ENCODE measurements at regions not wholly inside any gene's neighbourhood (a gene's known extent, or its start where the extent isn't known, plus 50 kb on each side); places are given as distances from the start of the nearest gene placed in this dataset.

GRCh38 chr12:118582863-118583262 is 206.5 kb downstream of the SUDS3 start:
- Histone ChIP-seq H3K36me3 (ENCODE audit: insufficient read depth, low read length) (no peaks in the 10 kb centered on the region), H3K9me3 (ENCODE audit: insufficient read depth, low read depth, low read length) (no peaks in the 10 kb centered on the region; the same call in 1 of the 2 replicates), H3K4me2 (ENCODE audit: low read depth, low read length, poor library complexity, severe bottlenecking) (no peak overlapping the region), H3K9ac (ENCODE audit: low read depth, low read length, poor library complexity, severe bottlenecking) (no peak overlapping the region), H3K4me3 (ENCODE audit: low read length, poor library complexity, severe bottlenecking) (no peak overlapping the region), H3F3A (ENCODE audit: low read depth) (no peaks in the 10 kb centered on the region), H4K20me1 (ENCODE audit: insufficient read depth, low read length, poor library complexity, severe bottlenecking) (no peaks in the 10 kb centered on the region), H2AFZ (ENCODE audit: low read length) (no peak overlapping the region), H3K9me2 (replicated peaks; ENCODE audit: low read depth, low read length) (no peaks in the 10 kb centered on the region; the same call in 1 of the 2 replicates), H3K4me1 (ENCODE audit: insufficient read depth, low read length, poor library complexity, severe bottlenecking) (no peaks in the 10 kb centered on the region), H3K27me3 (ENCODE audit: insufficient read depth, low read length, poor library complexity, severe bottlenecking) (no peaks in the 10 kb centered on the region), H3K79me2 (ENCODE audit: insufficient read depth, low read length) (no peaks in the 10 kb centered on the region)
- TF ChIP-seq CTCF (conservative IDR thresholded peaks at IDR 0.05; ENCODE audit: low read length): no peak
- TF ChIP-seq EZH2phosphoT487 (IDR thresholded peaks at IDR 0.05; ENCODE audit: borderline replicate concordance): no peak

DNA sequence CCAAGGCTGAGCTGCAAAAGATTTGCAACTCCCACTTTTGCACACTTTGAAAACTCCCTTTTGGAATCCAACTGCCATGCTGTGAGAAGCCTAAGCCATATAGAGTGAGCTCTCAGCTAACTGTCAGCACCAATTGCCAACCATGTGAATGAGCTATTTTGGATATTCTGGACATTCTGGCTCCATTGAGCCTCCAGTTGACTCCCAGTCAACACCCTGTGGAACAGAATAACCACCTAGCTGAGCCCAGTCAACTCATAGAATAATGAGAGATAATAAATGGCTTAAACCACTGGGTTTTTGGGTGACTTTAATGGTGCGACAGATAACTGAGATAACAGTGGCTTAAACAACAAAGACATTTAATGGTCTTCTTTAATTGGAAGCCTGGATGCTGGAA is 210.1 kb downstream of the SUDS3 start:
- Histone ChIP-seq H3K79me2 (ENCODE audit: insufficient read depth, low read length) (no peaks in the 10 kb centered on the region), H3K4me2 (ENCODE audit: low read depth, low read length, poor library complexity, severe bottlenecking) (no peak overlapping the region), H3K4me1 (ENCODE audit: insufficient read depth, low read length, poor library complexity, severe bottlenecking) (no peaks in the 10 kb centered on the region), H3K36me3 (ENCODE audit: insufficient read depth, low read length) (no peaks in the 10 kb centered on the region), H3F3A (ENCODE audit: low read depth) (no peaks in the 10 kb centered on the region), H3K9me3 (ENCODE audit: insufficient read depth, low read depth, low read length) (peaks cover 3% of the 10 kb centered on the region; the same call in 1 of the 2 replicates), H4K20me1 (ENCODE audit: insufficient read depth, low read length, poor library complexity, severe bottlenecking) (no peaks in the 10 kb centered on the region), H3K9me2 (replicated peaks; ENCODE audit: low read depth, low read length) (no peaks in the 10 kb centered on the region; the same call in 1 of the 2 replicates), H2AFZ (ENCODE audit: low read length) (no peak overlapping the region), H3K9ac (ENCODE audit: low read depth, low read length, poor library complexity, severe bottlenecking) (no peak overlapping the region), H3K4me3 (ENCODE audit: low read length, poor library complexity, severe bottlenecking) (no peak overlapping the region), H3K27me3 (ENCODE audit: insufficient read depth, low read length, poor library complexity, severe bottlenecking) (no peaks in the 10 kb centered on the region)
- TF ChIP-seq EZH2phosphoT487 (IDR thresholded peaks at IDR 0.05; ENCODE audit: borderline replicate concordance) (no peak), CTCF (conservative IDR thresholded peaks at IDR 0.05; ENCODE audit: low read length) (no peak)

- no peaks in the 10 kb centered on the region for H4K20me1 ChIP-seq (ENCODE audit: insufficient read depth, low read length, poor library complexity, severe bottlenecking)
- no peaks in the 10 kb centered on the region for H3F3A ChIP-seq (ENCODE audit: low read depth)
- no peaks in the 10 kb centered on the region; the same call in 1 of the 2 replicates for H3K9me2 ChIP-seq (replicated peaks; ENCODE audit: low read depth, low read length)
- peaks cover 3% of the 10 kb centered on the region; the same call in 1 of the 2 replicates for H3K9me3 ChIP-seq (ENCODE audit: insufficient read depth, low read depth, low read length)
- H3K4me1 ChIP-seq (ENCODE audit: insufficient read depth, low read length, poor library complexity, severe bottlenecking): no peaks in the 10 kb centered on the region
- no peak overlapping the region for H3K4me2 ChIP-seq (ENCODE audit: low read depth, low read length, poor library complexity, severe bottlenecking)
- no peak overlapping the region for H3K4me3 ChIP-seq (ENCODE audit: low read length, poor library complexity, severe bottlenecking)
- no peaks in the 10 kb centered on the region for H3K27me3 ChIP-seq (ENCODE audit: insufficient read depth, low read length, poor library complexity, severe bottlenecking)
- H3K36me3 ChIP-seq (ENCODE audit: insufficient read depth, low read length): no peaks in the 10 kb centered on the region
- no peak for TF ChIP-seq EZH2phosphoT487 (IDR thresholded peaks at IDR 0.05; ENCODE audit: borderline replicate concordance)
- TF ChIP-seq CTCF (conservative IDR thresholded peaks at IDR 0.05; ENCODE audit: low read length): no peak
- H2AFZ ChIP-seq (ENCODE audit: low read length): no peak overlapping the region
- H3K79me2 ChIP-seq (ENCODE audit: insufficient read depth, low read length): no peaks in the 10 kb centered on the region
- no peak overlapping the region for H3K9ac ChIP-seq (ENCODE audit: low read depth, low read length, poor library complexity, severe bottlenecking)
Measured at GRCh38 chr12:118589162-118589561, 212.8 kb downstream of the SUDS3 start.
